SK-N-DZ (cell line): ENCODE measurements at regions not wholly inside any gene's neighbourhood (a gene's known extent, or its start where the extent isn't known, plus 50 kb on each side); places are given as distances from the start of the nearest gene placed in this dataset.
"Not testable (repeated sequence)": the region's sequence is repeated elsewhere in the genome, so short reads cannot be mapped to it uniquely, and the experiment has no call there.

ENCODE experiments used
- DNase-seq: peaks from one replicate; pipeline ENCODE4 v3.0.0-alpha.2; 2015; ENCODE audit warnings: low spot score

DNA sequence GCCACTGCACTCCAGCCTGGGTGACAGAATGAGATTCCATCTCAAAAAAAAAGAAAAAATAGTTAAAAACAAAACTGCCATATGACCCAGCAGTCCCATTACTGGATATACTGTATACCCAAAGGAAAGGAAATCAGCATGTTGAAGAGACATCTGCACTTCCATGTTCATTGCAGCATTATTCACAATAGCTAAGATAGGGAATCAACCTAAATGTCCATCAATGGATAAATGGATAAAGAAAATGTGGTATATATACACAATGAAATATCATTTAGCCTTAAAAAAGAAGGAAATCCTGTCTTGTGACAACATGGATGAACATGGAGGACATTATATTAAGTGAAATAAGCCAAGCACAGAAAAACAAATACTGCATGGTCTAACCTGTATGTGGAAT, 160.7 kb downstream of the DUSP6 start:
- not testable (repeated sequence) for DNase-seq

DNA sequence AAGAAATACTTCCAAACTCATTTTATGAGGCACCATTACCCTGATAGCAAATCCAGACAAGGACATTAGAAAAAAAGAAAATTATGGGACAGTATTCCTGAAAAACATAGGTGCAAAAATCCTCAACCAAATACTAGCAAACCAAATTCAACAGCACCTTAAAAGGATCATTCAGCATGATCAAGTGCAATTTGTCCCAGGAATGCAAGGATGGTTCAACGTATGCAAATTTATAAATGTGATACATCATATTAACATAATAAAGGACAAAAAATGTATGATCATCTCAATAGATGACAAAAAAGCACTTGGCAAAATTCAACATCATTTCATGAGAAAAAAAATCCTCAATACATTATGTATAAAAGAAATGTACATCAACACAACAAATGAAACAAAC, 162.9 kb downstream of the DUSP6 start:
- no peak for DNase-seq

DNA sequence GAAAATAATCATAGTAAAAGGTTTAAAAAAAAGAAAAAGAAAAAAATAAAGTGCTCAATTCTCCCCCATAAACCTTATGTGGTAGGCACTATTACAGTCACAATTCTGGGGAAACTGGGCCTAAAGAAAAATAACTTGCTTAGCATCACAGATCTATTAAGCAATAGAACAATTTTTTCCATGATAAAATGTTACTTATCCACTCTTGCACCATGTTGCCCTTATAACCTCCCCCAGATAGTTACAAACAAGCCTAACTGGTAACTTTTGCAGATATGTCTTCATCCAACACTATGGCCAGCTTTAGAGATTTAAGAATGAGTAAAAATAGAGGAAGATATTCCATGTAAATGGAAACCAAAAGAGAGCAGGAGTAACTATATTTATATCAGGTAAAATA, 164.8 kb downstream of the DUSP6 start:
- no peak for DNase-seq

DNA sequence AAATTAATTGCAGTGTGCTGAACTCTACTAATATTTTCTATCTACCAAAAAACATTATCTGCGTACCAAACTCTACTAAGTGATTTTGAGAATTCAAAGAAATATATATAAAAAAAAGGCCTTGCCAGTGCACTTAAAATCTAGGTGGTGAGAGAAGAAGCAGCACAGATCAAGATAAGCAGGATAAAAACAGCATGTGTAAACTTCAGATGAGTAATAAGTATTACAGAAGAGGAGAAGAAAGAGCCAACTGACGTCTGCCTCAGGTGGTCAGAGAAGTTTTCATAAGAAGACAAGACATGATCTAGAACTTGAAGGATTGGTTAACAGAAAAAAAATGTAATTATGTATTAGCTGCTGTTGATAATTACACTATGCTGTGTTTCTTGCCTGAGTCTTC, 166.4 kb downstream of the DUSP6 start:
- no peak for DNase-seq

DNA sequence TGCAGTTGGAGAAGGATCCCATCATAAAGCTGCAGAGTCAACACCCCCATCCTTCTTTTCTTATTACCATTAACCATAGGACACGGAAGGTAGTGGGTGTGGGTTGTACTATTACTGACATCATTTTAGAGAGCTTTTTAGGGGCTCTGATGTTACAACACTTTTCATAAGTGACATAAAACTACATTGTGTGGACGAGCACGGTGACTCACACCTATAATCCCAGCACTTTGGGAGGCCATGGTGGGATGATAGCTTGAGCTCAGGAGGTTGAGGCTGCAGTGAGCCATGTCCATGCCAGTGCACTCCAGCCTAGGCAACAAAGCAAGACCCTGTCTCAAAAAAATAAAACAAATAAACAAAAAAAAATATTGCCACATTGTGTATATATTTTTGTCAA, 167.1 kb downstream of the DUSP6 start:
- no peak for DNase-seq

DNA sequence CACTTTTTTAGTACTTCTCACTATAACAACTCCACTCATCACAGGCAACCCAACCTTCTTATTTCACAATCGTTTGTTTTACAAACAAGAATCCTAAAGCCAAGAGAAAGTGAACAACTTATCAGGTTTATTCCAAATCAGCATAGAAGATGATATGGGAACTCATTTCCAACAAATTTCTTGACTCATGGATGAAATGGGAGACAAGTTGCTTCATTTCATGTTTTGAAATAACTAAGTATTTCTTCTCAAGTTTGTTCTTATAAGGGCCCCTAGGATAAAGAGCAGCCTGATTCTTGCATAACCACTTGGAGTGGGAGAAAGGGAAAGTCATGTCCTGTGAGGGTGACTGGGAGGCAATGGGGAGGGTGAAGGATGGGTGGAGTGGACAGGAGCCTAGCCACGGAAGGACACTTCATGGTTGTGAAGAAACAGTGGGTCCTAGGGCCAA, 168.3 kb downstream of the DUSP6 start:
- DNase-seq = no peak

DNA sequence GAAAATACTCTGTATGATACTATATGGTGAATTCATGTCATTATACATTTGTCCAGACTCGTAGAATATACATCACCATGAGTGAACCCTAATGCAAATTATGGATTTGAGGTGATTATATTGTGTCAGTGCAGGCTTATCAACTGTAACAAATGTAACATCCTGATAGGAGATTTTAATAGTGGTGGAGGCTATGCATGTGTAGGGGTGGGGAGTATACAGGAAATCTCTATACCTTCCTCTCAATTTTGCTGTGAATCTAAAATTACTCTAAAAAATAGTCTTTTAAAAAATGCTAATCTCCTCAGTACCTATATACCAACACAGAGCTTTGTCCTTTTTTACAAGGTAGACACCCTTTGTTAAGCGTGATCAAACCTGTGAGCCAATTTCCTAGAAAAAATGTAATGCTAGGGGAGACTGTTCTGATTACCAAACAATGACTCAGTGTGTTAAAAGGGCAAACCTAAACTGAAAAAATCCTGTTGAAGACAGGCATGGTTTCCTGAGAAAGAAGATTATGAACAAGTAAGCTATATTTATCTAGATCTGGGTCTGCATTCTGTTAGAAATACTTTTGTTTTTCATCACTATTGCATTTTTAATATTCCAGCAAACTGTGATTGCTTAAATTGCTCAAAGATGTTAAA, 170.9 kb downstream of the DUSP6 start:
- DNase-seq = no peak

DNA sequence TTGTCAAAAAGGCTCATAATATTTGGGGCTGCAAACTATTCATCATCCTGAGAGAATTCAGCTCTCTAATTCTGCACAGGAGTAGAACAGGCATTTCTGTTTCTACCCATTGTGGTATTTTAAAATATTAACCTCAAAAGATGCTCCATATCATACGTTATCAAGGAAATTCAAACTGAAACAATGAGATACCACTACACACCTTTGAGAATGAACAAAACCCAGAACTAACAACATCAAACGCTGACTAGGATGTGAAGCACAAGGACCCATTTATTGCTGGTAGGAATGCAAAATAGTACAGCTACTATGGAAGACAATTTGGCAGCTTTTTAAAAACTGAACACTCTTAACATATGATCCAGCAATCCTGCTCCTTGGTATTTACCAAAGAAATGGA, 171.8 kb downstream of the DUSP6 start:
- no peak for DNase-seq

DNA sequence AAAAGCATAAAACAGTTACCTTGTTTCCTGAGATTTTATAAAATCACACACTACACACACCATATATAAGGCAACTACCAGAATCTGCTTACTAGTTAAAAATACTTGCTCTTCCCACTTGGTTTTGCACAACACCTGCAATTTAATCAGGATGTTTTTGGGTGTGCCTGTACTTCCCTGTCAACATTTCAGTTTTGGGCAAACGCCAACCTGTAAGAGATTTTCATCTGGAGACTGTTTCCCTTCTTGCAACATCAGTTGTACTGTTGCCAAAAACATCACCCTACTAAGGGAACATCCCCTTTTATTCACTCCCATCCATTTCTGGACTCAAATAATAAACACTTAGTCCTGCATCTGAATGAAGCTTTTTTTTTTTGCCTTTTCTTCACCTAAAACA, 172.3 kb downstream of the DUSP6 start:
- no peak for DNase-seq

DNA sequence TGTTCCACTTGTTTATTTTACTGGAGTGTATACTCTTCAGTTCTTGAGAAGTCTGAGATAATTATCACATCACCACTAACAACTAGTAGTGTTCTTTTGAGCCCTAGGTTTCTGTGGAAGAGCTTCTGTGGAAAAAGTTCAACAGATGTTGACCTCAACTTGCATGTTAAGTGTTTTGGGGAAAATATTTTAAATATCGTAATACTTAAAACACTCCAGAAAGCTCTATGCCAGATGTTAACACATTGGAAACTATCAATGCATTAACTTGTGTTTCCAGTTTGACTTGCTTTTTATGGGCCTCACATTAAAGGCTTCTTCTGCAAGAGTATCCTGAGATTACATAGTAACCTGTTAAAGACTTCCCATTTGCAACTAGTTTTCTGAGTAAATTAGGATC, 173.1 kb downstream of the DUSP6 start:
- no peak for DNase-seq

DNA sequence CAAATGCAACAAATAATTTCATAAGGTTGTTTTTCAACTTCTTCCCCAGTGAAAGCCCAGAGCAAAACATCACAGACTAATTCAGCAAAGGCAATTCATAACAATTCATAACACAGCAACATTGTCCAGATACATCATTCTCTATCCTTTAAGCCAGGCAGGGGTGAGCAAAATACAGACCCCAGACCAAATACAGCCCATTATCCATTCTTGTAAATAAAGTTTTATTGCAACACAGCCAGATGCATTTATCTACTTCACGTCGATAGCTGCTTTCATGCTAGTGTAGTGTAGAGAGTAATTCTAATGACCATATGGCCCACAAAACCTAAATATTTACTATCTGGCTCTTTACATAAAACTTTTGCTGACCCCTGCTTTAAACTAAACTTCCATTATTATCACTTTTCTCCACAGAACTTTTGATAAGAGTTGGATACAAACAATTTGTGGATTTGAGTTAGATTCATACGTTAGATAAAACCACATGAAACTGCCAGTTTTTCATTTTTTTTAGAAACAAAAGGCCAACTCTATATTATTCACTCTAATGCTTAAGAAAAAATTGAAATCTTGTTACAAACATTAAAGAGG, 174.4 kb downstream of the DUSP6 start:
- no peak for DNase-seq

DNA sequence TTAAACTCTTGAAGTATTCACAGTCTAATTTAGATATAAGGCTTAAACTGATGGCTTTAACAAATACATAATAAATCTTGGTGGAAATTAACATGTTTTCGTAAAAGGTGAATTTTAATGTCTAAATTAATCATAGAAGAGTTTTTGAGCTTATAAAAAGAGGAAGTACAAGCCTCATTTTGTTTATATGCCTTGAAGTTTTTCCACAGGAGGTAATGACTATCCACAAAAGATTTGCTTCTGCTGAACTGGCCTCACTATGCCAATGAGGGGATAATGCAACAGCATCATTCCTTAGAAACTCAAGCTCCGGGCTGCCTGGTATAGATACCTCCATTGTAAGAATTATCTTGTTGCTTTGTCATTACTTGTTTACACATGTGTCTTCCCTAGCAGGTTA, 175.6 kb downstream of the DUSP6 start:
- no peak for DNase-seq

DNA sequence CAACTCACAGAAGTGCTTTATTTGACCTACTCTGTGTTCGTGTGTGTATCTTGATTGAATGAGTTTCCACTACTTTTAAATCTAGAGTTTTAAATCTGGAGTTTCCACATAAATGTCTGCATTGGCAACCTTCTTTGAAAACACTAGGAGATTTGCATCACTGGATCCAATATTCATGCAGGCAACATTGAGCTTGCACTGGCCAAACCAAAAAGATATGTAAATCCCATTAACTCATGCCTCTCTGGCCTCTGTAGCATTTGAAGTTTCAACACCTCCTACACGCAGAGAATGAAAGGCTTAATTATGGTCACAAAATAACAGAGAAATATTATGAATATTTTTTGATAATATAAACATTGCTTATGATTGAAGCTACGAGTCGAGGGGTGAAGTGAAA, 178.6 kb downstream of the DUSP6 start:
- no peak for DNase-seq

DNA sequence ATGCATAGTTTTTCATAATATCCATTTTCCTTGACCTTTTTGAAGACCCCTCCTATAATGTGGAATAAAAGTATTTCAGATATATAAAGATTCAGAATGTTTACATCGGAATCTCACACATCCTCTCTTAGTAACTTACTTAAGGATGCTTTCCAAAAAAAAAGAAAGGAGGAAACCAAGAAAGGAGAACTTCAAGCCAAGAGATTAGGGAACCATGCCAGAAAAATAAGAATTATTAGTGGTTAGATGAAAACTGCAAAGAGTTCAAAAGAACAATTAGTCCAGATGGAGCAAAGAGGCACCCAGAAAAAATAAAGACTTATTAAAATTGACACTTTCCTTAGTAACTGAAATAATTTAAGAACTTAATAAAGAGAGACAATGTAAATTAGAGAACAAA, 179.2 kb downstream of the DUSP6 start:
- DNase-seq = no peak

DNA sequence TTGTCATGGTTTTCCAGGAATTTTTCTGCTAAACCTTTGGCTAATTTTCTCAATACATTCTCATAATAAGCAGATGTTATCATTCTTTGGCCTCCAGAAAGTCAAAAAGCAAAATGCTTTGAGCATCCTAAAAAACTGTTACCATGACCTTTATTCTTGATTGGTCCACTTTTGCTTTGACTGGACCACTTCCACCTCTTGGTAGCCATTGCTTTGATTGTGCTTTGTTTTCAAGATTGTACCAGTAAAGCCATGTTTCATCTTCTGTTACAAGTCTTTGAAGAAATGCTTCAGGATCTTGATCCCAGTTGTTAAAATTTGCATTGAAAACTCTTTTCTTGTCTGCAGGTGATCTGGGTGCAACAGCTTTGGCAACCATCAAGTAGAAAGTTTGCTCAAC, 180.1 kb downstream of the DUSP6 start:
- DNase-seq = no peak

DNA sequence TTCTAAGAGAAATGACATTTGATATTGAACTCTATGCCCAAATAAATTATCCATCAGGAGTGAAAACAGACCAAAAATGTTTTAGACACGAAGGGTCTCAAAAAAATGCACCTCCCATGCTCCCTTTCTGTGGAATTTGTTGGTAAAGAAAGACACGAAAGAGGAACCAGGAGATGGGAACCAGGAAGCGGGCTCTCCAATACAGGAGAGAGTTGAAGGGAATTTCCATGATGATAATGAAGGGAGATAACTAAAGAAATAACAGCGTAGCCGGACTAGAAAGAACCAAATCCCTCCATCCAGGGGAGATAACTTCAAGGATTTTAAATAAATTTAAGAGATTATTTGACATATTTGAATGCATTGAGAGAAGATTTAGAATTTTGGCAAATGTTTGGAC, 183.0 kb downstream of the DUSP6 start:
- no peak for DNase-seq

DNA sequence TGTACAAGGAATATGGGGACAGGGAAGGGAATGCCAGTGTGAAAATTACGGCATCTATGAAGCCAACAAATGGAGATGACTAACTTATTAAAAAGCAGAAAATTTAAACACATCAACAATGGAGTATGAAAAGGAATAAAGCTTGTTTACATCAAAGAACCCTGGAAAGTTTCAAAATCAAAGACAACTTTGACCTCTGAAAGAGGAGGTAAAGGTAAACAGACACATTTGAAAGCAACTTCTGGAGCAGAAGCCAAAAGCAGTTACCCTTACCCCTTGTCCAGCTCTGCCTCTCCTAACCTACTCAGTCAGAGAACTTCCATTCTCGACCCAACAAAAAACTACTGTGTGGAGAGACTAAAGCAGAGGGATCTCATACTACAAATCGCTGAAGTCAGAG, 184.3 kb downstream of the DUSP6 start:
- DNase-seq = no peak

DNA sequence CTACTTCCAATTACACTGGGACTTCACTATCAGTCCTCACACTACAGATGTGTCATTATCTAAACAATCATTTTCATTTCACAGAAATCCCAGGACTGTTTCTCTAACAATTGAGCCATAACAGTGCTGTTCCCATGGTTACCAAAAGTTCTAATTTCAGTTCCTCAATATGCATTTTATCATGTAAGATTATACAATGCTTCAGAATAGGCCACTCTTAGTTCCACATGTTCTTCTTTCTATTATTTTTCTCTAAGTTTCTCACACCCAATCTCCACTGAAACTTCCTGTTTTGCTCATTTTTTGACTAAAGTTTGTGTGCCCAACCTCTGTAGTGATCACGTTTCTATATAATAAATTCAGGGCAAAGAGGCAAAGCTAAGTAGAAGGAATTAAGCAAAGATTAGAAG, 185.8 kb downstream of the DUSP6 start:
- no peak for DNase-seq

DNA sequence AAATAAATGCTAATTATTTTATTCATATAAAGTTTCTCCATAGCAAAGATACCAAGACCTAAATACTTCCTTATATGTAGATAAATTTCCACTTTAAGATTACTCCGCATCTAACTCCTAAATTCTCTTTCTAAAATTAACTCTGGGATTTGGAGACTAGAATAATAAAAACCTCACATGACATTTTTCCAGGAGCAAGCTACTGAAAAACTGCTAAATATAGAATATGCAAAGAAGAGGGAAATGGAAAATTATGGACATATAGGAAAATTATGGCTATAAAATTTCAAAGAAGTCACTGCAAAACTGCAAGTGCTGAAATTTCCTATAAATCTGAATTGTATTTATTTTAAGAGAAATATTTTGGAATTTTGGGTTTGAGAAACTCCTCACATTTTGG, 186.2 kb downstream of the DUSP6 start:
- DNase-seq = no peak

DNA sequence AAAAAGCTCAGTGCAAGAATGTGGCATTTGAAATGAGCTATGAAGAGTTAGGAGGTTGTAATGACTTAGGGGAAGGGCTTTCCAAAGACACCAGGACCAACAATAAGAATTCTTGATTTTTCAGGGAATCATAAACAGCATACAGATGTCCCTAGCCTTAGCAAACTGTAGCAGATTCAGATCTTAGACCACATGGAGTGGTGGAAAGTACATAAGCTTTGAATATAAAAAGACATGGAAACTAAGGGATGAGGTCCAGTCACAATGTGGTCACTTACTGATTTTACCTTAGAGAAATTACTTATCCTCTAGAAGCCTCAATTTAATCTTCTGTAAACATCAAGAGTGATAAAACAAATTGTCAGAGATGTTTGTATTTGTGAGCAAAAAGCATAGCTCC, 186.6 kb downstream of the DUSP6 start:
- no peak for DNase-seq

DNA sequence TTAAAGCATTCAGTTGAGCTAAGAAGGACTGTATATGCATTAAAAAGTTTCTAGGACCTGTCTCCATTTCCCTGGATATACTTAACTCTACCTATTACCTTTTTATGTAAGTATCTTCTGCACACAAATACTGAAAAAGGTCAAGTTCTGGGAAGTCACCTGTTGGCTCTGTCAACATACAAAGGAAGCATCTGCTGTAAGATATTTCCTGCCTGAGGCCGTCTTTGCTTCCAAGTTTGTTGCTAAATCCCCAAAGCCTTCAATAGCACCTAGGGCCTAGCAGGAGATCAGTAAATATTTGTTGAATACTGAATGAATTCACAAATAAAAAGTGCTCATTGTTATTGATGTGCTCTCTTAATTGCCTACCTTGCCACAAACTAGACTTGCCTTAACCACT, 188.4 kb downstream of the DUSP6 start:
- DNase-seq = no peak

DNA sequence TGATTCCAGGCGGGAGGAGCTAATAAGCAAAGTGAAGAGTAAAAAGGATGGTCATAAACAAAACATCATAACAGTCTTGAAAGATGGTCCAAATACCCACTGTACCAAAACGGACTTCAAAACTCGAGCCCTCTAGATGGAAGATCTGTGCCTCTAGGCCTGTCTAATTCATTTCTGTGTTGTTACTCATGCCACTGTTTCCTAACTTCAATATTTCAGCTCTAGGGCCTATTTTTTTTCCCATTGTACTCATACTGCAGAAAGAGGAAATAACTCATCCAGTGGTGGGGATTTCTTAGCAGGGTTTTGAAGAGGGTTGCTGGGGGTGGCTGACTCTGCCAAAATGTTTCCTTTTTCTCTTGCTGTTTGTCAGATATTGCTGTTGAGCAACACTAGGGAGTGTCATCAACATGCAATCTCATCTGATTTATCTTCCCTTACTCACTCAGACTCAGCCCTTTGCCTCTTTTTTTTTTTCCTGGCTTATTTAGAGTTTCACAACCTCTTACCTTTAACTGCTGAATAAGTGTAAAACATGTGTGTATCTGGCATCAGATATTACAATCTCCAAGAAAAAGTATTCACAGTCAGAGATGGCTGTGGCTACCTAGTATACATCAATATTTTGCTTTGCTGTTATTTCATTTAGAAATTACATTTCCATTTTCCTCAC, 189.6 kb downstream of the DUSP6 start:
- DNase-seq = no peak

DNA sequence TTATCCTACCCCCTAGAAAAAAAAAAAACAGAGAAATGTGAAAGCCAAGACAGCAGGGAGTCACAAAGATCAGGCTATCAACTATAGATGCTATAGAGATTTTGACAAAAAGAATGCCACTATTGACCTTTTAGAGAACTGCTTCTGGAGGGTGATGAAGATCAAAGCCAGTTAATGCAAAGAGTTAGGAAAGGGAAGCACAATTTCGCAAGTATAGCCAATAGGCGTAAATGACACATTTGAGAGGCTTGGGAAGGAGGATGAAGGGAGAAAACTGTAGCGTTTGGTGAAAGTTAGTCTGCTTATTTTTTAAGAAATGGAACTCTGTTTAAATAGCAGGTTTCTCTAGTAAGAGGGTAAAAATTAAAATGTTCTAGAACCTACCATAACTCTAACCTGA, 190.7 kb downstream of the DUSP6 start:
- no peak for DNase-seq
